ENCODE measurements at regions not wholly inside any gene's neighbourhood (a gene's known extent, or its start where the extent isn't known, plus 50 kb on each side); places are given as distances from the start of the nearest gene placed in this dataset.

DNA sequence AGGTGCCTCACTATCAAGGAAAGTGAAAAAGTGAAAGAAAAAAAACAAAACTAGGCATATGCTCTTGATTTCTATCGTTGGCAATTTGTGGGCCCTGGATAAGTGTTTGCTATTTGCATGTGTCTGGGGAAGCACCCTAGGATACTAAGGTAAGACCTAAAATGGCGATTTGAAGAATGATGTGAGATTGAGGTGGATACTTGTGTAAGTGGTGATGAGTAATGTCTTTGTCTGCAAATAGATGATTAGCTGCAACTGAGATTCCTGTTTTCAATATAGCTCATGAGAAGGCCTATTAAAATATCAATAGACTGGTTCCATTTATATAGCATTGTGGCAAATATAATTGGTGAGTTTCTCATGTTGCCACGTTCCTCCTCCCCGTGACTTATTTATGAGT lies 261.7 kb downstream of the NEDD1 start:
- intact Hi-C loops (cut with DNase I), result no loop called here
- DNase-seq, result no peak

DNA sequence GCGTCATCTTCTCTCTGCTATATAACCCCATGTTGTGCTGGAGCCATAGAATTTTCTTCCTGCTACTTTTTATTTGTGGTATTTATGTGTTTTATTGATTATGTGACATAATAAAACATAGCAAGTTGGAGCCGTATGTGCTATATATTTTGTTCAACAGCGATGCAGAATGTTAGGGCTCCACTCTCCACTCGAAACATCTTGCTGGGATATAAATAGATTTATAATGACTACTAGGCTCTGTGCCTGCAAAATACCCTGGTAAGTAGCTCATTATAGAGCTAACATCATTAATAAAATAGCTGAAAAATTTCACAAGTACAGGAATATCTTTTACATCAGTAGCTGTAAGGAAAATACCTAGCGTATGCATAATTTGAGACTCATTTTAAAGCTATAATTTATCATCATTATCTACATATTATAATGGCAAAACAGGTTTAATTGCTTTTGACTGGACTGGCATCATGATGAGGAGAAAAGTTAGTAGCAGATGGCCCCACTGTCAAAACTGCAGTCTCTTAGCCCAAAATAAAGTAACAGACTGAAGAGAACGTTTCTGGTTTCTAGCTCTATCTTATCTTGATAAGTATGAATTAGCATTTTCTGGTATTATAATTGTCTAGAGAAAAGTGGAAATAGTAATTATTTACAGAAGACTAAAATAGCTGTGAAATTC lies 263.0 kb downstream of the NEDD1 start:
- intact Hi-C loops (cut with DNase I), result no loop called here
- no peak for DNase-seq

DNA sequence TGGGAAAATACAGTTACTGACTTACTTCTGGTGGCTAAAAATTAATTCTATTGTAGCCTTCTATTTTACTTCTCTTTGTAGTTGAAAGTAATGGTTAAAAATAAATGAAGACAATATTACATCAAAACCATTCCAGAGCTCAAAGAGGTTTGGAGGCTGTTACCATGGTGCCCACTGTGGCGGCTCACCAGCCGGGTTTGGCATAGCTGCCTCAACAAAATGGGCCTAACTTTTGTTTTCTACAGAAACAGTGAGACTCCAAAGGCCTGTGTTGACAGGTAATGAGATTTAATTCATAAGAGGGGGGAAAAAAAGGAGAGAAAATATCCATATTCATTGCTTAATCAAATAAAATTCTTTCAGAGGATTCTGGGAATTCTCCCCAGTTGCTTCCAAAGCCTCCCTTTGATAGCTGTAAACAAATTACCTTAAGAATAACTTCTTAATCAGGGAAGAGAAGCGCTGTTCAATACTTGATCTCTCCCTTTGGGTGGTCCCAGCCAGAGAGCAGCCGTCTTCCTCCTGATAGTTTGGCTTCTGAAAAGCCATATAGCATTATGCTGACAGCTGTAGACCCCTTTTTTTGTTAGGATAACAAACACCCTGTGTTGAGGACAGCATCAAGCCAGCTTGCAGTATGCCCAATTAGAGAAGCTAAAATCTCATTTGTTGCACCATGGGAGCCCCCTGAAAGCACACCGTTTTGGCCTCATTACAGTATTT lies 266.8 kb downstream of the NEDD1 start:
- intact Hi-C loops (cut with DNase I), result no loop called here
- DNase-seq, result peak in 6 of 42 donors; percentile 3 to 14 (median 7)

GRCh38 chr12:97177481-97177880 lies 270.4 kb downstream of the NEDD1 start:
- intact Hi-C loops (cut with DNase I), result no loop called here
- no peak for DNase-seq

DNA sequence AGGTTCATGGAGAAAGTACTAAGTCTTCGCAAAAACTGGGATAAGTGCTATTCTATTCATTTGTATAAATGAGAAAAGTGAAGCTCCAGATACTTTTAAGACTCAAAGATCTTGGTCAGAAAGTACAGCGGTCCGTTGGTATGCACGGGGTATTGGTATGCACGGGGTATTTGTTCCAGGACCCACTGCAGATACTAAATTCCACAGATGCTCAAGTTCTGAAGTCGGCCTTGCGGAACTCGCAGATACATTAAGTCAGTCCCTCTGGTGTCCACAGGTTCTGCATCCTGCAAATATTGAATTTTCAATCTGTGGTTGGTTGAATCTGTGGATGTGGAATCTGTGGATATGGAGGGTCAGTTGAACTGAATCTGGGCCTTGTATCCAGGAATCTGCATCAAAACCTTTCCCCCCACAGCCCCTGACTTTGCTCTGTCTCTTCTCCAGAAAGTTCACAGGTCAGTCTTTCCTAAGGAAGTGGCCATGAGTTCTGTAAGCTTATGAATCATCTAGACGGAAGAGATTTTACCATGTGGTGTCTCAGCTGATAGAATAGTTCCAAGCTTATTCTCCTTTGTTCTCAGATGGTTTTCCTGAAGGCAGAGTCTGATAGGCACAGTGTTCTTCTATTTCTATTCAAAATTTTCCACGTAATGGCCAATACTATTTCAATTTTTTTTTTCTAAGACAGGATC lies 274.7 kb downstream of the NEDD1 start:
- intact Hi-C loops (cut with DNase I), result no loop called here
- DNase-seq, result no peak

DNA sequence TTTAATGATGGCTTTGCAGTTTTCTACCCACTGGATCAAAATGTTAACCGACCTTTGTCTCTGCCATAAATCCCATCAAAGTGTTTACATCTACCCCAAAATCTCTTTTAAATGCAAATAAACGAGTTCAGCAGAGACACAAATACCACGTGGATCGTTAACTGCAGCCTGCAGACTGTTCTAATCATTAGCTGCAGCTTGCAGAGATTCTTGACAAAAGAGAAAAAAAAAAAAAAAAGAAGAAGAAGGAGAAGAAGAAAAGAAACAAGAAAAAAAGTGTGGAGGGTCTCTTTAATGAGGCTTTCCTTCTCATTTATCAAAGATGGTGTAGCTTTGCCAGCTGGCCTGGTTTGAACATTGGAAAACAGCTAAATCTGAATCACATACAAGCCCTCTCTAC lies 275.7 kb downstream of the NEDD1 start:
- intact Hi-C loops (cut with DNase I), result no loop called here
- DNase-seq, result no peak

DNA sequence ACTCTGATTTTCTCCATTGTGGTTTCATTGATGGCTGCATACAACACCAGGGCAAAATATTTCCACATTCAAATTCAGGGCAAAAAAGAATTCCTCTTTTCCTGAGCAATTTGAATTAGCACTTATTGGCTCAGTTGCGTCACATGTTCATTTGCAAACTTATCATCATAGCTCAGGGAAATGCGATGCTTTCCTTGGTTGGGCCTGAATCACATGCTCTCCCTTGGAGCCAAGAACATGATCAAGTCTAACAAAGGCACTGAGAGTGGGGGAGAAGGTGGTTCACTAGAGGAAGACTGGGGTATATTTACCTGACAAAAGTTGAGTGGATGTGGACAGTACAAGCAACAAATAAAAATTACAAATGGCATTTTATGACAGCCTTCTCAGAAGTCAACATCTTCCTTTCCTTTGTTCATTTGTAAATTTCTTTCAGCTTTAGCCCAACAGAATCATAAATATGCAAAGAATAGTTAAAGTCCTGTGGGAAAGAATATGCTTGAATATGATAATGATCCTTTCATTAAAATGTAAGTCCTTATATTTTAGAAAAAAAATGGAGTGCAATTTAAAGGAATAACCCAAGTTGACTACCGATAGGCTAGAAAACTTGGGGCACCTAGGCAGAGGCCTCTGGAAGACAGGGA lies 277.2 kb downstream of the NEDD1 start:
- intact Hi-C loops (cut with DNase I), result no loop called here
- DNase-seq, result no peak

- DNase-seq, result no peak
- intact Hi-C loops (cut with DNase I), result no loop called here
Observed at GRCh38 chr12:97185567-97185966, 277.0 kb upstream of the RMST start.

DNA sequence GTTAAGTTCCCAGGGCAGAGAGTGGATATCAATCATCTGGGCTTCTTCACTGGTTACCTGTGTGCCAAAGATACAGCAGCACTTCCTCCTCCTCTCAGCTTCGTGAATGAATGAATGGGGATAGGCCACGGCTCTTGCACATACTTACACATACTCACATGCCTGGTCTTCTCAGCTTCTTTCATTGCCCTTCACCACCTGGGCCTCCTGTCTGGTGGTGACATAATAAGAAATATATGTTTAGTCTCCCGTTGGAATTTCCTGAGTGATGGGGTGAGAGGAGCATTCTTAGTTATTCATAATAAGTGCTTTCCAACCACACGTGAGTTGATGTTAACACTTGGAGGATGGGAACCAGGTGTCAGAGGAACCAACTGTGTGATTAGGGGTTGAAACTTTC lies 268.1 kb upstream of the RMST start:
- no peak for DNase-seq
- intact Hi-C loops (cut with DNase I), result no loop called here

- DNase-seq, result no peak
- intact Hi-C loops (cut with DNase I), result no loop called here
Observed at GRCh38 chr12:97200181-97200580, 262.4 kb upstream of the RMST start.

DNA sequence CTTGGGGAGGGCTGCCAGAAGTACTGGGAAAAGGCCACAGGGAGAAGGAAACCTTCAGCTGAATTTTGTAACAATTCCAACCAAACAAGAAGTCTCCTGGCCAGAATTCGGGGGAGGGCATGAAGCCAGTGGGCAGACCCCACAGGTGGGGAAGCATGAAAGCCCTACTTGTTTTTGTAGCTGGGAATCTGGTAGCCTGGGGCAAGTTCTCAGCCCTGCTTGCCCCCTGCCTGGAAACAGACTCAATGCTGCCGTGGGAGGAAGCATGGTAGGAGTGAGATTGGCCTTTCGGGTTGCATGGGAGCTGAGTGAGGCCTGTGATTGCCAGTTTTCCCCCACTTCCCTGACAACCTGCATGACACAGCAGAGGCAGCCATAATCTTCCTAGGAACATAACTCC lies 259.2 kb upstream of the RMST start:
- no peak for DNase-seq
- intact Hi-C loops (cut with DNase I), result no loop called here

DNA sequence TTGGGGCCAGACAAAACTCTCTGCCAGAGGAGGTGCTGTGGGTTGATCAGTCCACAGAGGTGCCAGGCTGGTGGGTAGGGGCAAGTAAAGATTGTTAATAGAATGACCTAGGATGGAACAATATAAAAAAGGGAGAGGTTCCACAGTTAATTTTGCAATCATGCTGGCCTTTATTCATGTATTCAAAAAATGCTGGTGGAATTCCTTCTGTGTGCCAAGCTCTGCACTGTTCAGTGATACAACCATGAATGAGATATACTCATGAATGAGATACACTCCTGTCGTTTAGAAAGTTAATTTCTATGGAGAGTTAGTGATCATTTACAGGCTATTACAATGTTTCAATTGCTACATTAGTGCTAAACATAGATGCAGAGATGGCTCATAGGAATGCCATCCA lies 252.6 kb upstream of the RMST start:
- DNase-seq, result no peak
- intact Hi-C loops (cut with DNase I), result no loop called here

DNA sequence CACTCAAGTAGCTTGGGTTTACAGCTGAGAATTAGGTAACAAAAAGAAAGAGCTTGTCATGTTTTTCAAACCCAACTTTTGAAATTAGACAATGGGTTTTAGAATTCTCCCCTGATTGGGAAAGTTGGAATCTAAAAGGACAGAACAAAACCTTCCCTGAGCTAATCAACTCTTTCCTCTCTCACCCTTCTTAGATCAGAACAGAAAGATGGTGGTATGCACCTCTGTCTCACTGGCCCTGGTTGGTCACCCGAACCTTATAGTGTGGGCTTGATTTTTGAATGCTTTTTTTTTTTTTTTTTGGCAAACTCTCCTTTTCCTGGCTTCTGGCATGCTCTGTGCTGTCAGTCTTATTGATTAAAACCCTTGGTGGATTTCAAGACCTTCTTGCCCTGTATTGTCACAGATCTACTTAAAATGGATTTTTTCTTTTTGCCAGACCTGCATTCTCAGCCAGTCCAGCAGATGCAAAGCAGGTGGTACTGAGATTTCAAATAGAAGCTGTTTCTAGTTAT lies 251.1 kb upstream of the RMST start:
- DNase-seq, result no peak
- intact Hi-C loops (cut with DNase I), result no loop called here

GRCh38 chr12:97216848-97217247 lies 245.8 kb upstream of the RMST start:
- intact Hi-C loops (cut with DNase I), result no loop called here
- no peak for DNase-seq

DNA sequence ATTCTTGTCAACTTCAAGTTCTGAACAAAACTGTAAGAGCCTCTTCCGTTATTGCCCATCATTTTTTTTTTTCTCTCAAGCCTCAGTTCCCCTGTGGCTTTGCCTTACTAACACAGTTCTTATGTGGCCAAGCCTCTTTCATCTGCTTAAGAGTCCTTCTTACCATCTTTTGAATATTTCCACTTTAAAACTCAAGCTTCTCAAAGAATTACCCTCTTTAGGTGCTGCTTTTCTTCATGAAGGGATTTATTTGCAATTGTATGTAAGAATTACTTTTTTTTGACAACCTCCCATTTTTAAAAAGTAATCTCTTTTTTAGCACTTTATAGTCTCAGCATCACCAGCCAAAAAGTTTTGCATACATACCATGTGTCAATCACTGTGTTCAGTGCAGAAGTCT lies 240.2 kb upstream of the RMST start:
- intact Hi-C loops (cut with DNase I), result no loop called here
- DNase-seq, result no peak

DNA sequence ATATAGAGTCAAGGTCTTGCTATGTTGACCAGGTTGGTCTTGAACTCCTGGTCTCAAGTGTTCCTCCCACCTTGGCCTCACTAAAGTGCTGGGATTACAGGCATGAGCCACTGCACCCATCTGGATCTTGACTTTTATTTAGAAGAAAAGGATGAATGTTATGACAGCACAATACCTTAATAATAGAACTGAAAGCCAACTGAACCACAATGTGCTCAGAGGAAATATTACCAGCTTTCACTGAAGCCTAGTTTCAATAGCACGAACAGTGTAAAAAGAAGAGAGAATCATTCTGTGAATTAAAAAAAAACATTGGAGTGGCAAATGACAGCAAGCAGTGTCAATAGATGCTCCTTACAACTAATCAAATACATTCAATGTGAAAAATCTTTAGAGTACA lies 239.2 kb upstream of the RMST start:
- intact Hi-C loops (cut with DNase I), result no loop called here
- no peak for DNase-seq

DNA sequence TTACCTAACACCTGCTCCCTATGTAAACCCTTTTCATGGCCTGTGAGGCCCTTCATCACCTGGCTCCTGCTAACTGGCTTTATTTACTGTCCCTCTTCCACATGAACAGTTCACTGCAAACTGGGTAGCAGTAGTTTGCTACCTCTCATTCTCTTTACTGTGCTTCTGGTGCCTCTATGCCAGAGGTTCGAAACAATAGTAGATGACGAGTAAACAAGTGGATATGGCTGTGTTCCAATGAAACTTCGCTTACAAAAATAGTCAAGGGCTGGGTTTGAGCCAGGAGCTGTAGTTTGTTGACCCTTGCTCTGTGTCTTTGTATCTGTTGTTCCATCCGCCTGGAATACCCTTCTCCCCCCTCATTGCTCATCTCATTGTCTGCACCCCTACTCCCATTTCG lies 233.6 kb upstream of the RMST start:
- intact Hi-C loops (cut with DNase I), result no loop called here

DNA sequence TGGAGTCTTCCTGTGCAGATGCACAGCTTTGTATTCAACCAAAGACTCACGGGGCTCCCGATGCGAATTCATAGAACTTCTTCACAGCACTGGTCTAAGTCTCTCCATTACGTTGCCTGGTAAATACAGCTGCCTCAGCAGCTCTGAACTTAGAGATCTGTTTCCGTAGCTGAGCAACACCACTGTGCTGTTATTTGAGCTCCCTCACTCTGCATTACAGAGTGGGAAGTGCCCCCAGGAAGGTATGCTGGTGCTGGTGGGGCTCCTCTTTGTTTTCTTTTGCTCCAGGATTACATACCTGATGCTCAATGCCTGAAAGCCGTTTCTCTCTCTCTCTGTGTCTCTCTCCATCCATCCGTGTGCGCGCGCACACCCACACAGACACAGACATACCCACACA lies 227.5 kb upstream of the RMST start:
- DNase-seq, result no peak
- intact Hi-C loops (cut with DNase I), result no loop called here

More for the DNA sequence above, 233.6 kb upstream of the RMST start:
- no peak for DNase-seq

GRCh38 chr12:97246368-97246767 lies 216.2 kb upstream of the RMST start:
- intact Hi-C loops (cut with DNase I), result no loop called here
- DNase-seq, result no peak

- intact Hi-C loops (cut with DNase I), result no loop called here
- DNase-seq, result no peak
Observed at GRCh38 chr12:97250483-97250882, 212.1 kb upstream of the RMST start.
